SK-N-MC (cell line): ENCODE measurements at regions not wholly inside any gene's neighbourhood (a gene's known extent, or its start where the extent isn't known, plus 50 kb on each side); places are given as distances from the start of the nearest gene placed in this dataset.
"Not testable (repeated sequence)": the region's sequence is repeated elsewhere in the genome, so short reads cannot be mapped to it uniquely, and the experiment has no call there.

Experiments used
- DNase-seq: peaks from one replicate; pipeline ENCODE4 v3.0.0-alpha.2; 2011; ENCODE audit warnings: low read depth, low spot score
- H3K27ac ChIP-seq: fragments of 200-600 bp; sonication (generic); 2 replicates; pipeline ENCODE4 v1.5.1; 2016; ENCODE audit warnings: mixed run types
- H3K36me3 ChIP-seq: fragments of 200-600 bp; sonication (generic); 2 replicates; pipeline ENCODE4 v1.6.1; 2017; ENCODE audit warnings: antibody characterized with exemption, low read length, mixed read lengths; ENCODE audit not compliant: insufficient read depth
- H3K4me3 ChIP-seq: fragments of 200-600 bp; sonication (generic); 2 replicates; pipeline ENCODE4 v1.5.1; 2016
- H3K9ac ChIP-seq: fragments of 200-600 bp; sonication (generic); 2 replicates; pipeline ENCODE4 v1.8.0; 2017; ENCODE audit warnings: mixed run types, mixed read lengths; ENCODE audit not compliant: insufficient read length
- H3K9me3 ChIP-seq: fragments of 200-600 bp; sonication (generic); 2 replicates; pipeline ENCODE4 v1.6.1; 2017; ENCODE audit warnings: low read depth, mild to moderate bottlenecking, antibody characterized with exemption, low read length, moderate library complexity, mixed read lengths
- EZH2 ChIP-seq: fragments of 200-600 bp; sonication (generic); IDR thresholded peaks from one replicate; pipeline ENCODE4 v1.6.1; 2017; ENCODE audit warnings: antibody characterized with exemption
- FOXP2 ChIP-seq: optimal IDR thresholded peaks from 2 replicates; pipeline ENCODE3; 2011; ENCODE audit warnings: mild to moderate bottlenecking, moderate library complexity; ENCODE audit not compliant: insufficient read depth; ENCODE audit errors: extremely low read length, control extremely low read depth
- POLR2AphosphoS5 ChIP-seq: IDR thresholded peaks from 2 replicates; pipeline ENCODE4 v1.6.1; 2012; ENCODE audit warnings: mild to moderate bottlenecking, low read depth, low read length, borderline replicate concordance

DNA sequence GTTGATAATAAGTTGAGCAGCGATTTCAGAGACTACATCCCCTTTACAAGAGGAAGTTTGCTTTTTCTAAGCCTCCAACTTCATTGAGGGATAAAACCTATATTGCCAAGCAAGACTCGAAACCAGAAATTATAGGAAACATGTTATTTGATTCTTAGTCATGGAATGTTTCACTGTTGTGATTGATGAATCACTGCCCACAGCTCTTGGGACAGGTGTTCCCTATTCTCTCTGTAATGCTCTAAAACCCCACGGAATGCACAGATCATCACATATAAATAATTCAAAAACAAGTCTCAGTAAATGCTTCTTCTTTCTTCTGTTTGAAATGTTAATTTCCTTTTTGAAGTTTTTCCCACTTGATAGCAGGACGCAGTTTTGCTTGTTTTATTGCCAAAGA is 809.5 kb upstream of the GOT2 start:
- Histone ChIP-seq H3K27ac (no peak overlapping the region), H3K4me3 (no peak overlapping the region), H3K9me3 (no peaks in the 10 kb centered on the region), H3K9ac (no peak overlapping the region), H3K36me3 (no peaks in the 10 kb centered on the region)
- no peak for TF ChIP-seq EZH2
- no peak for TF ChIP-seq POLR2AphosphoS5
- no peak for TF ChIP-seq FOXP2
- DNase-seq = no peak

DNA sequence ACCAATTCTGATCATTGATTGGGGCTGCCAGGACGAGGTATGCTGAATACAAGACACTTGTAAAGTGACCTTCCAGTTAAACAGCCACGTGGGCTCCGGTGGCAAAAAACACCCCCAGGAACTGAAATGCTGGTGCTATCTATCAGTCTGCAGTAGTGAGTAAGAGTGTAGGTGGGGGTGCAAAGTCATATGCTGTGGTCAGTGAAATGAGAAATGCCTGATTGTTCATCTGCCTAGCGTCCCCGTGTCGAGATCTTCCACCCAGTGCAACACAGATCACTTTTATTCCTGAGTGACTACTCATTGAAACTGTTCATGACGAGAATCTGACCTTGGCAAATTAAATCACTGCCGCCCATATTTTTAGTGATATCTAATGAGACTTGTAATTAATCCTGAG is 806.5 kb upstream of the GOT2 start:
- Histone ChIP-seq H3K9ac (no peak overlapping the region), H3K27ac (no peak overlapping the region), H3K4me3 (no peak overlapping the region), H3K36me3 (no peaks in the 10 kb centered on the region), H3K9me3 (no peaks in the 10 kb centered on the region)
- DNase-seq = no peak
- TF ChIP-seq EZH2 (no peak), FOXP2 (no peak)

DNA sequence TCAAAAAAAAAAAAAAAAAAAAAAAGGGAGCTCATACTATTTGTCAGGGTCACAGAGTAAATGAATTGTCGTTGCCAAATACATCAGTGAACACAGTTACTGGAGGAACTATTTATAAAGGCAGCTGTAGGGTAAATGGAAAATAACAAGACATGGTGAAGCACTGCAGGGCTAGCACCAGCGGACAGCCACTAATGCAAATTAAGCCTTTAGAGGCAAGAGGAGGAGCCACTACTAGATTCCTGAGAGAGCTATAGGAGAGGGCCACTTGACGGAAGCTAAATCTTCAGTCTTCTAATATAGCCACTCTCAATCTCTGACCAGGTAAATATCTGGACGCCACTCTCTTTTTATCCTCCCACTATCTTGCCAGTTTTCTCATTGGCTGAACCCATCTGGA is 801.2 kb upstream of the GOT2 start:
- TF ChIP-seq POLR2AphosphoS5 = no peak
- TF ChIP-seq EZH2 = no peak
- TF ChIP-seq FOXP2 = no peak
- no peak overlapping the region for H3K9ac ChIP-seq
- DNase-seq = no peak
- no peak overlapping the region for H3K27ac ChIP-seq
- H3K36me3 ChIP-seq = no peaks in the 10 kb centered on the region
- H3K9me3 ChIP-seq = no peaks in the 10 kb centered on the region
- H3K4me3 ChIP-seq = no peak overlapping the region

DNA sequence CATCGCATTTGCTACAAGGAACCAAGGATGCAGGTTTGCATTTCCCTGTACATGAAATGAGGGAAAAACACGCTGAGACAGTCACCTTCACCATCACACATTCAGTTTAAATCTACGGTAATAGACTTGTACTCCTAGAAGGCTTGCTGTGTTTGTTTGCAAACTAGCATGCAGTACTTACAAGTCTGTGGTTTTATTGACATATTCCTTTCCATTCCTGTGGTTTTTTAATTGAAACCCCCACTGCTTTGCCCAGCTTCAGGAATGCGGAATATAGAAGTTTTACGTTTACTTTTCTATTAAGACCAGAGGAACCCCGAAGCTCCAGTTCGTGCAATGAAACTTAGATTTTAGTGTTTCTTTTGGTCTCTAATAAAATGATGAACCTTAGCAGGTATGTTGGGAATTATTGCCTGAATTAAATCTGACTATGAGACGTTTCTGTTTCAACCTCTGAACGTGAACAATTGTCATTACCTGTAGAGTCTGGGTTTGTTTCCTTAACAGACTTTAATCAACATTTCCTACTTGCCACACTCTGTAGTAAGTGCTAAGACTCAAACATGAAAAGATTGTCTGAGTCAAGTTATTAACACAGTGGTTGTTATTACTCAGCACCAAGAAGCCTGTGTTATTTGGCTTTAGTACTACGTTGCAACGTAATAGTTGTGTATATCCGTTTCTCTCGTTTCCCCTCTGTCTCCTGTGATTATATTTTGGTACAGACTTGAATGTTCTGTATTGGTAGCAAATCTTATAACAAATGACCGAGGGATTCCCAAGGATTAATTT is 793.3 kb upstream of the GOT2 start:
- H3K9ac ChIP-seq = no peak overlapping the region
- DNase-seq = peak; percentile 58
- peak overlapping the region; percentile 55 for H3K4me3 ChIP-seq
- TF ChIP-seq FOXP2 (no peak), EZH2 (no peak), POLR2AphosphoS5 (no peak)
- H3K27ac ChIP-seq = no peak overlapping the region
- H3K9me3 ChIP-seq = no peaks in the 10 kb centered on the region
- no peaks in the 10 kb centered on the region for H3K36me3 ChIP-seq

DNA sequence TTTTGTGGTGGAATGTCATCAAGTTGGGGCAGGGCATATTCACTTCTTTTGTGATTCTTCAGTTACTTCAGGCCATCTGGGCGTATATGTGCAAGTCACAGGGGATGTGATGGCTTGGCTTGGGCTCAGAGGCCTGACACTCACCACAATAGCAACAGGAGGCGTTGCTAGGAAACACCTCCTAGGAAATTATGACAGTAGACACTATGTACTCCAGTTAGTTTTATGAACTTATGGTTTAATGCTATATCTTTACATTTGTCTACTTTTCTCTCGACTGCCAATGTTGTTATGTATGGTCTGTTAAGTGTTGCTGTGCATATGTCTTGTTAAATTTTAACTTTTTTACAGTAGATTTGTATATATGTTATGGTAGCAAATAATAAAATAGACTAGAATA is 788.7 kb upstream of the GOT2 start:
- Histone ChIP-seq H3K9ac (no peak overlapping the region), H3K9me3 (no peaks in the 10 kb centered on the region), H3K27ac (no peak overlapping the region), H3K4me3 (no peak overlapping the region), H3K36me3 (no peaks in the 10 kb centered on the region)
- DNase-seq = no peak
- TF ChIP-seq POLR2AphosphoS5 = no peak
- no peak for TF ChIP-seq FOXP2
- no peak for TF ChIP-seq EZH2

DNA sequence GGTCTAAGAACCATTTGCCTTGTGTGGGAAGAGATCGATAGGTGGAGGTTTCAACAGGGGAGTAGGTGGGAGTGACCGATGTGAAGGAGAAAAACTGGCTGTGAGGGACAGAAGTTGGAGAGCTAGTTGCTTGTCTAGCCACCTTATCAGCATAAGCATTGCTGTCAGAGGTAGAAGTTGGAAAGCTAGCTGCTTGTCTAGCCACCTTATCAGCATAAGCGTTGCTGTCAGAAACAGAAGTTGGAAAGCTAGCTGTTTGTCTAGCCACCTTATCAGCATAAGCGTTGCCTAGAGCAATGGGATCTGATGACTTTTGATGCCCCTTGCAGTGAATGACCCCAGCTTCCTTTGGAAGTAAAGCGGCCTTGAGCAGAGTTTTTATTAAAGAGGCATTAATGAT is 784.6 kb upstream of the GOT2 start:
- not testable (repeated sequence) for H3K27ac ChIP-seq, H3K4me3 ChIP-seq, H3K36me3 ChIP-seq, H3K9me3 ChIP-seq, H3K9ac ChIP-seq, DNase-seq

DNA sequence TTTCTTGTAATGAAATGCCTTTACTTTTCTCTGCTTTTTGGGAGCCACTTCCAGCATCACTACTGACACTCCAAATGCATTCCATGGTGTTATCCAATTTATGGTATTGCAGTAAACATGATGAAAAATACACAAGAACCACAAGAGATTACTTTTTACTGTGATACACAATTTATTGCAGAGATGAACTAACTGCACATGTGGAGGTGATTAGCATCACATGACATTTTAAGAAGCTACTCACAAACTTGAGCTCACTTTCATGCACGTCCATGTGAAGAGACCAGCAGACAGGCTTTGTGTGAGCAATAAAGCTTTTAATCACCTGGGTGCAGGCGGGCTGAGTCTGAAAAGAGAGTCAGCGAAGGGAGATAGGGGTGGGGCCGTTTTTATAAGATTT is 780.5 kb upstream of the GOT2 start:
- Histone ChIP-seq H3K36me3 (no peaks in the 10 kb centered on the region), H3K4me3 (no peak overlapping the region), H3K9me3 (no peaks in the 10 kb centered on the region), H3K9ac (no peak overlapping the region), H3K27ac (no peak overlapping the region)
- TF ChIP-seq FOXP2 (no peak), EZH2 (no peak), POLR2AphosphoS5 (no peak)
- DNase-seq = no peak

DNA sequence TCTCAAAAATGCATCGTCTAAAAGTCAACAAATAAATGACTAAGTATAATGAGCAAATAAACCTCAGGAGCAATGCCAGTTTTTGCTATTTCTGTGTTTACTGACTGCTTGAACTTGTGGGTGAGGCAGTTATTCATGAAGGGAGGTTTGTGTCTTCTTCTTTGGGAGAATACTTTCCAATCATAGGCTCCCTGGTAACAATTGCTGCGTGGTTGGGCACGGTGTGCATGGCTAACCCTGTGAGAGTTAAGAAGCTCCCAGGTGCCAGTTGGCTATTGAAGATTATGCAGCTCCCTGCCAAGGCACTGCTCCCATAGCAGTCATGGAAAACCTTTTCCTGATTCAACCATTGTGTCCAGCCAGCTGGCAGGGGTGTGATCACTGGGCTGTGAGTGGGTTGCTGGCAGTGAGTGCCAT is 775.9 kb upstream of the GOT2 start:
- Histone ChIP-seq H3K4me3 (no peak overlapping the region), H3K36me3 (no peaks in the 10 kb centered on the region)
- DNase-seq = no peak

DNA sequence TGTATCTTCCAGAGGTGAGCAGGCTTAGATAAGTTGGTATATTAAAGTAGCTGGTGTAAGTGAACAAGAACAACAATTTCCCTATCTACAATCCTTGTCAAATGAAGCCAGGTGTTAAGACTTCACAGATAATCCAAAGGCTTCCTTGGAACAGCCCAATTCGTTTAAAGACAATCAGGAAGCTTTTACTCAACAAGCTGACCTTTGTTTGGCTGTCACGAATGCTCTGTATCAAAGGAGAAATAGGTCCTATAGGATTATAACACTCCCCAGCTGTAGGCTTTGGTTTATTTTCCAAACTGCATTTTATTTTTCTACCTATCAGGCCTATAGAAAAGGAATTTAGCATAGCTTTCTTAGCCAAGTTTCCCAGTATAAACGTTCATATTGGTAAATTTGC is 766.5 kb upstream of the GOT2 start:
- TF ChIP-seq FOXP2 = no peak
- no peak for TF ChIP-seq EZH2
- TF ChIP-seq POLR2AphosphoS5 = no peak
- no peak overlapping the region for H3K9ac ChIP-seq
- no peak for DNase-seq
- no peaks in the 10 kb centered on the region for H3K9me3 ChIP-seq
- H3K27ac ChIP-seq = no peak overlapping the region
- no peaks in the 10 kb centered on the region for H3K36me3 ChIP-seq
- H3K4me3 ChIP-seq = no peak overlapping the region

More for the DNA sequence above, 775.9 kb upstream of the GOT2 start:
- H3K9me3 ChIP-seq = no peaks in the 10 kb centered on the region
- no peak overlapping the region for H3K27ac ChIP-seq
- TF ChIP-seq POLR2AphosphoS5 = no peak
- no peak for TF ChIP-seq EZH2
- no peak overlapping the region for H3K9ac ChIP-seq
